Non-pigmented ciliary epithelial cell (primary cell): ENCODE measurements at regions not wholly inside any gene's neighbourhood (a gene's known extent, or its start where the extent isn't known, plus 50 kb on each side); places are given as distances from the start of the nearest gene placed in this dataset.
"Not testable (repeated sequence)": the region's sequence is repeated elsewhere in the genome, so short reads cannot be mapped to it uniquely, and the experiment has no call there.

ENCODE experiments used
- DNase-seq: peaks from one replicate; pipeline ENCODE4 v3.0.0-alpha.2; 2010; ENCODE audit warnings: low read depth

DNA sequence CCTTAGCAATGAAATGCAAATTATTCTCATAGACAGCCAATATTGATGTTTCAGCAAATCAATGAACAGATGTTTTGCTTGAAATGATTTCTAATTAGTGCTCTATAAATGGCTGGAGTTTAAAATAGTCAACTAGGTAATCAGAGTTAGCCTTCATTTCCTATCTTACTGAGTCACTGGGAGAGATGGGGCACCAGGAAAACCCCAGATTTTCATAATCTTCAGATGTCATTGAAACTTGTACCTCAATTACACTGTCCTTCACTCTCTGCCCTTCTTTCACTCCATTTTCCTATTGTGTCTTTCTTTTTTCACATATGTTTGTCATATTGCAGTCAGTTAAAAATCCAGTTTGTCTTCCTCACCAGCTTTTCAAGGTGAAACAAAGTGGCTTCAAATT is 92.7 kb downstream of the C12orf75 start:
- no peak for DNase-seq

DNA sequence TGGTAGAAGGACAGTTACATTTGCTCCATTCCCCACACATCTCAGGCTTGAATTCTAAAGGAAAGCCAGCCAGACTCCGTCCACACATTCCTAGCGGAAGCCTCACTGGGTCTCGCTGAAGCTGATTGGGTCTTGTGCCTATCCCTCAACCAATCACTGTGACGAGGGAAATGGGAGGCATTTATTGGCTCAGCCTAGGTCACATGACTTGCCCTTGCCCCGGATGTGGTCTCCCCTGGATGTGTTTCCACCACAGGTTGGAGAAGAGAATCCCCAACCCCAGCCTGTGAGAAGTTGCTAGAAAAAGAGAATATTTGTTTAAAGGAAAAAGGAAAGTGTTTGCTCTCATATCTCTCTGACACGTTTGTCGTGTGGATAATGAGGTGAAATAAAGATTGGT is 93.4 kb downstream of the C12orf75 start:
- DNase-seq, result no peak

- DNase-seq, result no peak
Measured at GRCh38 chr12:105425254-105426174, 95.0 kb downstream of the C12orf75 start.

GRCh38 chr12:105426766-105427165 is 96.3 kb downstream of the C12orf75 start:
- DNase-seq, result no peak

DNA sequence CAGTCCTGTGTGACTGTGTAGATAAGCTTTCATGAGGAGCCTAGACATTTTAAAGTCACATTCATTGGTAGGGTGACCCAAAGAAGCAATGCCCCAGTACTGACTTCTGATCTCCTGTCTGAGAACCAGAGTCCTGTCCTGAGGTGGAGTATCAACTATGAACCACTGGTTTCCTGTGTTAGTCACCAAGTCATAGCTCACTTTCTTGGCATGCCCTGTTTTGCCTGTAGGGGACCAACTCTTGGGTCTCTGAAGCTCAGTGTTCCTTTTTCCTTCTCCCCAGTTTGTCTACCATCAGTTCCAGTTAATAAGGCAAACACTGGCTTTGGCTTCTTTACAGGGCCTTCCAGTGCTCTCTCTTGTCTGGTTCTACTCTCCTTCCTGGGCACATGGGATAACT is 97.4 kb downstream of the C12orf75 start:
- no peak for DNase-seq

GRCh38 chr12:105428793-105429395 is 98.4 kb downstream of the C12orf75 start:
- DNase-seq, result no peak

DNA sequence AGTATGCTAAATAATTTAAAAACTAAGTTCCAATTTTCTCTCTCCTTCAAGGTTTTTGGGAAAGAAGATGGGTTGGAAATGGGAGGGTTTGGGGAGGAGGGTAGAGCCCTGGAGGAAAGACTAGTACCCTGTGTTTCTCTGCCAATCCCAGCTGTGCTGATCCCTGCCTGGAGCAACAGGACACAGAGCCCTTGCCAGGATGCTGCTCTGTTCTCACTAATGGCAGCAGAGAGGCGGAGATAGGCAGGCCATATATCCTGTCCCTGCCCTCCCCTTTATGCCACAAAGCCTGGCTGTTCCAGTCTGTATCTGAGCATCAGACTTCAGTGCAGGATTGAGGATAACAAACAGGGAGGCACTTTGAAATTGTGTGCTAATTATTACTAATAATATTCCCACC is 99.0 kb downstream of the C12orf75 start:
- DNase-seq, result no peak

GRCh38 chr12:105431537-105432100 is 101.1 kb downstream of the C12orf75 start:
- no peak for DNase-seq

- no peak for DNase-seq
Measured at GRCh38 chr12:105433804-105434203, 103.3 kb downstream of the C12orf75 start.

DNA sequence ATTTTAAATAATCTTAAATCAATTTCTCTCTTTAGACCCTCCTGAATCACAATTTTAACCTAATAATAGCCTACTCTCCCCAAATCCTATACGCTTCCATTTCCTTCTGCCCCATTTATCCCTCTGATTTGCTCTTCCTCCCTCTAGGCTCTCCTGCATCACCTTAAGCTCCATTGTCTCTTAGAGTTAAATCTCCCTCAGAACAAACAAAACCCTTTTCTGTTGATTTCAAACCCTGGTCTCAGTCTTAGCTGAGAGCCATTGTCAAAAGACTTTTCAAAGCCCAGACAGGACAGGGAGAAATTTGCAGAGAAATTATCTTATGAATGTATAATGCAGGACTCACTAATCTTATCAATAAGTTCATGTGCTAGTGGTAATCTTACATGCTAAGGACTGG is 106.1 kb downstream of the C12orf75 start:
- no peak for DNase-seq

- DNase-seq, result no peak
Measured at GRCh38 chr12:105440037-105440664, 109.7 kb downstream of the C12orf75 start.

DNA sequence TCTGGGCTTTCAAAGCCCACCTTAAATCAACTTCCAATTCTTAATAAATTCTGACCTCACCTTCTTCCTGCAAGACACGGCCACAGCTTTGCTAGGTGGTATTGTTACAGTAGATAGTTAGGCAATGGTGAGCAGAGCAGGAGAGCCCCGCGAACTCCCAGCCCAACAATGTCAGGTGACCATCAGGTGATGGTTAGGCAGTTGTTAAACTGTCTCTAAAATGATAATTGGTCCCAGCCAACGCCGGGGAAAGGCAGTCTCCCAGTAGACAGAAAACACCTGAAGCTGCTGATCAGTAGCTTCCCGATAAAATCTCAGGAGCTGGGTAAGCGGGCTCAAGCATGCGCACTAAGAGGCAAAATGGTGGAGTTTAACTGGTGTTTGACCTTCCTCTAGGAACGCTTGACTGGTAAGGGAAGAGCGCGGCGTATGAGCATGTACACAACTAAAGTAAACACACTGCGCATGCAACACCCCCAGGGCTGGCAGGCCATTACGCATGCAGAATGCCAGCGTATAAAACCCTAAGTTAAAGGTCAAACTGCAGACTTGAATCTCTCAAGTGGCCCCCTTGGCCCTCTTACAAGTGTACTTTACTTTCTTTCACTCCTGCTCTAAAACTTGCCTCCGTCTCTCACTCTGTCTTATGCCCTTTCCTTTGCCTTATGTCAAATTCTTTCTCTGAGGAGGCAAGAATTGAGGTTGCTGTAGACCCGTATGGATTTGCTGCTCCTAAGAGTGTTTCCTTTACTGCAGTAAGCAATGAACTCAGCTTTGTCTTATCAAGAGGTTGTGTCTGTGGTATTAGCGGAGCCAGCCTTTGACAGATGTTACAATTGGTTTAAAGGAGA is 113.5 kb downstream of the C12orf75 start:
- peak; percentile 30 for DNase-seq

DNA sequence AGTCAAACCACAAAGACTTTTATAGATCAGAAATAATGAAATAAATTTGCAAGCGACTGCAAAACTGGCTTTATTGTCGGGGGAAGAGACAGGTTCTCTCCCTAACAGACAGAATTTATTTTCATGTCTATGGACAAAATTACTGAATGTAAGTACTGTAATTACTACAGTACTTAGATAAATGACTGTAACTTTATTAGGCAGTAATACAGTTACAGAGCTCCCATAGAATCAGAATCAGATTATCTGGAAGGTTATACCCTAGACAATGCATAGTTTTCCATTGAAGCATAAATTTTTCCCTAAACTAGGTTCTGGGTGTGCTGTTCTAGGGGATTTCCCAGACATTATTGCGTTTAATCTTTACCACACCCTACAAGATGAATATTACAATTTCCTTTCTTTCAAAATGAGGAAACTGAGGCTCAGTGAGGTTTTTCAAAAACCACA is 114.2 kb downstream of the C12orf75 start:
- DNase-seq, result no peak

DNA sequence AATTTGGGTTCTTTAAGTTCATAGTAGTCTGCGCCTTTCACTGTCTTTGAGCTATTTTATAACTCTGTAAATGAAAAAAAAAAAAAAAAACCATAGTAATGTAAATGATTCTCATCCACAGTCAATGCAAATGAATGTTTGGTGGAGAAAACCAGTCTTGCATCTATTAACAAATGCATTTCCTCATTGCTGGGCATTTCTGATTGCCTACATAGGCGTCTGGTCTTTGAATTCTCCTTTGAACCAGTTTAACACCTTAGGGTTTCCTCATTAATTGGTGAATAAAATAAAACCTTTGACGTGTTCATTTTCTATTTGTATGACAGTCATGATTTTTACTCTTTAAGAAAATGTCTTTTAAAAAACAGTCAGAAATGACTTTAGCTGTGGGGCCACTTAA is 114.8 kb downstream of the C12orf75 start:
- DNase-seq, result no peak

GRCh38 chr12:105445649-105446048 is 115.2 kb downstream of the C12orf75 start:
- peak; percentile 43 for DNase-seq

GRCh38 chr12:105446460-105446859 is 116.0 kb downstream of the C12orf75 start:
- not testable (repeated sequence) for DNase-seq

GRCh38 chr12:105449431-105449830 is 118.9 kb downstream of the C12orf75 start:
- no peak for DNase-seq

- DNase-seq, result no peak
Measured at GRCh38 chr12:105451211-105451610, 120.7 kb downstream of the C12orf75 start.

- DNase-seq, result no peak
Measured at GRCh38 chr12:105451798-105452197, 121.3 kb downstream of the C12orf75 start.

- no peak for DNase-seq
Measured at GRCh38 chr12:105453316-105453715, 122.8 kb downstream of the C12orf75 start.

- DNase-seq, result no peak
Measured at GRCh38 chr12:105454688-105455087, 124.2 kb downstream of the C12orf75 start.

DNA sequence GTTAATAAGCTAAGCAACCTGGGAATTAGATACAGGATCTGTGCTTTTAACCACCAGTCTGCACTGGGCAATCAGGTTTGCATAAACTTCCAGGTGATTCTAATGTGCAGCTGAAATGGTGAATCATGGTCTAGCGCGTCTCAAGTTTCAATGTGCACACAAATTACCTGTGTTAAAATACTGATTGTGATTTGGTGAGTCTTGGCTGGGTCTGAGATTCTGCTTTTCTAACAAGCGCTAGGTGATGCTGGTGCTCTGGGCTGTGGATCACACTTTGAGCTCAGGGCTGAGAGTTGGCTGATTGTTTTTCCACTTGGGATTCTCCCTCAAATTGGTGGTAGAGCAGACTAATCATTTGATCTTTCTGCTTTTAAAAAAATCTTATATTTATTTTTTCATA is 124.8 kb downstream of the C12orf75 start:
- no peak for DNase-seq
